ENCODE measurements at regions not wholly inside any gene's neighbourhood (a gene's known extent, or its start where the extent isn't known, plus 50 kb on each side); places are given as distances from the start of the nearest gene placed in this dataset.

- TF ChIP-seq POLR2A (IDR thresholded peaks at IDR 0.05) = no peak
- TF ChIP-seq, protein P1, sequence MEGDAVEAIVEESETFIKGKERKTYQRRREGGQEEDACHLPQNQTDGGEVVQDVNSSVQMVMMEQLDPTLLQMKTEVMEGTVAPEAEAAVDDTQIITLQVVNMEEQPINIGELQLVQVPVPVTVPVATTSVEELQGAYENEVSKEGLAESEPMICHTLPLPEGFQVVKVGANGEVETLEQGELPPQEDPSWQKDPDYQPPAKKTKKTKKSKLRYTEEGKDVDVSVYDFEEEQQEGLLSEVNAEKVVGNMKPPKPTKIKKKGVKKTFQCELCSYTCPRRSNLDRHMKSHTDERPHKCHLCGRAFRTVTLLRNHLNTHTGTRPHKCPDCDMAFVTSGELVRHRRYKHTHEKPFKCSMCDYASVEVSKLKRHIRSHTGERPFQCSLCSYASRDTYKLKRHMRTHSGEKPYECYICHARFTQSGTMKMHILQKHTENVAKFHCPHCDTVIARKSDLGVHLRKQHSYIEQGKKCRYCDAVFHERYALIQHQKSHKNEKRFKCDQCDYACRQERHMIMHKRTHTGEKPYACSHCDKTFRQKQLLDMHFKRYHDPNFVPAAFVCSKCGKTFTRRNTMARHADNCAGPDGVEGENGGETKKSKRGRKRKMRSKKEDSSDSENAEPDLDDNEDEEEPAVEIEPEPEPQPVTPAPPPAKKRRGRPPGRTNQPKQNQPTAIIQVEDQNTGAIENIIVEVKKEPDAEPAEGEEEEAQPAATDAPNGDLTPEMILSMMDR (IDR thresholded peaks at IDR 0.05) = no peak
These were observed 211.2 kb downstream of the SMAD2 start for GRCh38 chr18:47719096-47719780.

Data from right lobe of liver (tissue), 4 donors.